ENCODE measurements at regions not wholly inside any gene's neighbourhood (a gene's known extent, or its start where the extent isn't known, plus 50 kb on each side); places are given as distances from the start of the nearest gene placed in this dataset.
"Not testable (repeated sequence)": the region's sequence is repeated elsewhere in the genome, so short reads cannot be mapped to it uniquely, and the experiment has no call there.

DNA sequence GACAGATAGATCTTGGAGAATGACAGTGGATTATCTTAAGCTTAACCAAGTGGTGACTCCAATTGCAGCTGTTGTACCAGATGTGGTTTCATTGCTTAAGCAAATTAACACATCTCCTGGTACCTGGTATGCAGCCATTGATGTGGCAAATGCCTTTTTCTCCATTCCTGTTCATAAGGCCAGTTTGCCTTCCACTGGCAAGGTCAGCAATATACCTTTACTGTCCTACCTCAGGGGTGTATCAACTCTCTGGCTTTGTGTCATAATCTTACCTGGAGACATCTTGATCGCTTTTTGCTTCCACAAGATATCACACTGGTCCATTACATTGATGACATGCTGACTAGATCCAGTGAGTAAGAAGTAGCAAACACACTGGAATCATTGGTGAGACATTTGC is 86.3 kb upstream of the RANBP6 start:
- TF ChIP-seq ZNF18 (tag by site-specific recombination; IDR thresholded peaks at IDR 0.05); ZBTB7A (tag by site-specific recombination; IDR thresholded peaks at IDR 0.05; ENCODE audit: low read depth); ZNF792 (tag by site-specific recombination; IDR thresholded peaks at IDR 0.05): not testable (repeated sequence)
